GM10266 (cell line): ENCODE measurements at regions not wholly inside any gene's neighbourhood (a gene's known extent, or its start where the extent isn't known, plus 50 kb on each side); places are given as distances from the start of the nearest gene placed in this dataset.

ENCODE experiments used
- DNase-seq: peaks from one replicate; pipeline ENCODE4 v3.0.0; 2012; ENCODE audit errors: extremely low spot score
- TF ChIP-seq, protein P1 (sequence below): IDR thresholded peaks from 2 replicates; pipeline ENCODE4 v1.5.1; 2012; ENCODE audit warnings: mild to moderate bottlenecking, low read depth; ENCODE audit not compliant: control insufficient read depth, insufficient read depth; ENCODE audit errors: missing control alignments

GRCh38 chr2:19548116-19548515, 189.7 kb upstream of the OSR1 start:
- DNase-seq: no peak
- TF ChIP-seq, protein P1, sequence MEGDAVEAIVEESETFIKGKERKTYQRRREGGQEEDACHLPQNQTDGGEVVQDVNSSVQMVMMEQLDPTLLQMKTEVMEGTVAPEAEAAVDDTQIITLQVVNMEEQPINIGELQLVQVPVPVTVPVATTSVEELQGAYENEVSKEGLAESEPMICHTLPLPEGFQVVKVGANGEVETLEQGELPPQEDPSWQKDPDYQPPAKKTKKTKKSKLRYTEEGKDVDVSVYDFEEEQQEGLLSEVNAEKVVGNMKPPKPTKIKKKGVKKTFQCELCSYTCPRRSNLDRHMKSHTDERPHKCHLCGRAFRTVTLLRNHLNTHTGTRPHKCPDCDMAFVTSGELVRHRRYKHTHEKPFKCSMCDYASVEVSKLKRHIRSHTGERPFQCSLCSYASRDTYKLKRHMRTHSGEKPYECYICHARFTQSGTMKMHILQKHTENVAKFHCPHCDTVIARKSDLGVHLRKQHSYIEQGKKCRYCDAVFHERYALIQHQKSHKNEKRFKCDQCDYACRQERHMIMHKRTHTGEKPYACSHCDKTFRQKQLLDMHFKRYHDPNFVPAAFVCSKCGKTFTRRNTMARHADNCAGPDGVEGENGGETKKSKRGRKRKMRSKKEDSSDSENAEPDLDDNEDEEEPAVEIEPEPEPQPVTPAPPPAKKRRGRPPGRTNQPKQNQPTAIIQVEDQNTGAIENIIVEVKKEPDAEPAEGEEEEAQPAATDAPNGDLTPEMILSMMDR: no peak

- TF ChIP-seq, protein P1: no peak
- no peak for DNase-seq
Observed at GRCh38 chr2:19547321-19547720, 188.9 kb upstream of the OSR1 start.

- DNase-seq: no peak
- TF ChIP-seq, protein P1: no peak
Observed at GRCh38 chr2:19545507-19545906, 187.1 kb upstream of the OSR1 start.

- no peak for DNase-seq
- TF ChIP-seq, protein P1: no peak
Observed at GRCh38 chr2:19543663-19544383, 185.4 kb upstream of the OSR1 start.

- TF ChIP-seq, protein P1: no peak
- DNase-seq: no peak
Observed at GRCh38 chr2:19542796-19543662, 184.6 kb upstream of the OSR1 start.

GRCh38 chr2:19541884-19542283, 183.5 kb upstream of the OSR1 start:
- TF ChIP-seq, protein P1: no peak
- DNase-seq: no peak
